NCI-H748 treated with DMSO at 0.1 percent for 48 hours (cell line): ENCODE measurements at regions not wholly inside any gene's neighbourhood (a gene's known extent, or its start where the extent isn't known, plus 50 kb on each side); places are given as distances from the start of the nearest gene placed in this dataset.
A peak's percentile ranks its signal among the peaks of the same experiment; 100 is the strongest.

ENCODE experiments used
- DNase-seq: peaks from one replicate; lab custom pipeline; 2025; lab: John Stamatoyannopoulos, UW

DNA sequence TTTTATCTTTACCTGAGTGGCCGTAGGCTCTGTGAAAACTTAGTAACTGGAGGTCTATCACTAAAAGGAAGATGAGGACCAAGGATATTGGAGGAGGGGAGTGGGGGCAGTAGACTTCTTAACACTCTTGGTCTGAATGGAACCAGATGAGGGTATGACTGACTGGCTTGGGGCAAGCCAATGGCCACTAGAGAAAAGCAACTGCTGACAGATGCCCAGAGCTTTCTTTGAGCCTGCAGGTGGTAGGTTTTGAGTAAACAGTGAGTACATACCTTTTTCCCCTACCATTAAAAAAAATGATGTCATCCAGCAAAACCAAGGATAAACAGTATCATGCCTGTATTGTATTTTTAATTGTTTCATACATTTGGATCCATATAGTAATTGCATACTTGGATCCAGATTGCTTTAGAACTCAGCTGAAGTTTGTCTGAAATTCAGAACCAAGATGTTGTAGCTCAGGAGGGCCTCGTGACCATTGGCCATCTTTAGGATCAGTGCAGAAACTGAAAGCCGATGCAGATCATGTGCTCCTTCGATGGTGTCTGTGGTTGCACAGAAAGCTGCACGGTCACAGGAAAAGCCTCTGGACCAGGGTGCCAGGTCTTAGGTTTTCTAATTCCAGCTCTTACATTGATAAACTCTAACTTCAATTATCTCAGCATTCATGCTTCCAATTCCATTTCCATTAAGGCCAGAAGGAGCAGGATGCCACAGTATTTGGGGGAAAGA lies 131.0 kb downstream of the PDGFRA start:
- DNase-seq: no peak

DNA sequence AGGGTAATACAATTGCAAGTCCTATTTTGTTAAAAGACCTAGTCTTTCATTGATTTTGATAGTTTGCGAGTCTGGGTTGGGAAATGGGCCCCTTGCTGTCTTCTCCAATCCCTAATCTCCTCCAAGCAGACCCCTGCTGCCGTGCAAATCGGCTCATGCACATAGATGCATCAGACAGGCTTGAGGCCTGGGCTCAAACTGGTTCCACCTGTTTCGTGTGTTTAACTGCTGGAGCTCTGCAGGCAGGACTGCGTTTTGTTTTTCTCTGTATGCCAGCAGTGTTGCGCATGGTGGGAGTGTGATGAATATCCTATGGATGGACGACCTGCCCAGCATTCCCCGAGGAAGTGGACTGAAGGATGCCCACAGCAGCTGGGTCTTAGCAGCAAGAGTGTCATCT lies 133.9 kb downstream of the PDGFRA start:
- DNase-seq: no peak

DNA sequence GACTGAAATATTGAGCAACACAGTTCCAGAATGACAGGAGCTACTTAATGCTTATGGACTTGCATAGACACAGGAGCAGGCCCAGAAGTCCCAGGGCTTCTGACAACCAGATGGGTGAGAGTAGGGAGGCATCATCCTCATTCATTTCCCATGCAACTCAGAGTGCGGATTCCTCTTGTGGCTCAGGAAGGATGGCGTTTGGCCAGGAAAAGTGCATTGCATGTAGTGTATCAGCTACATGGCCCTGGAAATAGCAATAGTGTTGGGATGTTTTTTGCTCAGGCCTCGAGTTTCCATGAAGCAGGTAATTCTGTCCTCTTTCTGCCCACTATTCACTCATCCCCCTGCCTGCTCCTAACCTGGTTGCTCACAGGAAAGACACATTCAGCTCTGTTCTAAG lies 136.6 kb downstream of the PDGFRA start:
- DNase-seq: no peak

DNA sequence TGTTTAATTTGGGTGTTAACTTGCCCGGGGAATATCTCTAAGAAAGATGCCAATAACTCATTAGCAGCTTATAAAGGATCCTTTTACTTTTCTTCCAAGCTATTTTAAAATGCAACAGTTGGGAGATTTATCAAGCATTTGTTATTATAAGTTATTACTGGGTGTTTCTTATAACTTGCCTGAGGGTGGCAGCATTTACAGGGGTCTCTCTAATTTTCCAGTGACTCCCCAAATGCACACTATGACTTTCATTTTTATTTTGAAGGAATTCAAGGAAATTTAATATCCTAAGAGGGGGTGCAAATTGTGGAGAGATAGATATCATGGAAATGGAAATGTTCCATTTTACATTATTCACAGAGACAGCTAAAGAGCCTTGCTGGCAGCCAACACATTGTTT lies 138.0 kb downstream of the PDGFRA start:
- no peak for DNase-seq

DNA sequence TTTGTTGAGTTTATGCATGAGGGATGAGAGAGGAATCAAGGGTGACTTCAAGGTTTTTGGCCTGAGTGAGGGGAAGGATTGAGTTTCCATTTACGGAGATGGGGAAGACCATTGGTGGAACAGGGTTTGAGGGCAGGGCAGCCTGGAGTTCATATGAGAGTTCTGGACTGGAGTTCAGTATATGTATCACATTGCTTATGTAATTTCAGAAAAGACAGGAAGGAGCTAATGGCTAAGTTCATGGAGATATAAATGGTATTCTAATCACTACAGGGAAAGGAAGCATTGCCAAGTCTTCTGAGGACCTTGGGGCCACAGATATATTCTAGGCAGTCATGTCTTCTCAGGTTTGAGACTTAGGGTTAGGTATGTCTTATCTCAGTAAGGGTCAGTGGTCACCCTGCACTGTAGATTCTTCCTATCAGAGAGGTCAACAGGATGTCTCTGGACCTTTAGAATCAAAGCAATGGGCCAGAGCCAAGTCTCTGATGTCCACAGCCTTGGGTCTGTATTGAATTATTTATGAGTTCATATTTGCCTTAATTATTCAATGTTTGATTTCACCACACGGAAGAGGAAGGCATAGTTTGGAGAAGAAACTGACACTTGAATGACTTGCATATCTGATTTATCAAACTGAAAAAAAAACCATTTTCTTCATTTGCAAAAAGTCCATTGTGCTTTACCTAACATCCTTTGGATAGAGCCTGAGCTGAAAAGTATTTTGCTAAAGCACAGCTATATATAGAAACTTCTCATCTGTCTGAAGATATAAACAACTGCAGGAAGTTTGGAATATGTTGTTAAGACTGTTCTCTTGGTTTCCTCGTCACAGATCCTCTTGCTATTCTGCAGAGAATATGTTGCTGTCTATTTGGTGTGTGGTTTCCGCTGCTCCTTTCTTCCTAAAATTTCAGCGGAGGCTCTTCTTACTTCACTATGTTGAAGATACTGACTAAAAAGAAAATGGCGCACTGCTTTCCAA lies 139.5 kb downstream of the PDGFRA start:
- DNase-seq: no peak

DNA sequence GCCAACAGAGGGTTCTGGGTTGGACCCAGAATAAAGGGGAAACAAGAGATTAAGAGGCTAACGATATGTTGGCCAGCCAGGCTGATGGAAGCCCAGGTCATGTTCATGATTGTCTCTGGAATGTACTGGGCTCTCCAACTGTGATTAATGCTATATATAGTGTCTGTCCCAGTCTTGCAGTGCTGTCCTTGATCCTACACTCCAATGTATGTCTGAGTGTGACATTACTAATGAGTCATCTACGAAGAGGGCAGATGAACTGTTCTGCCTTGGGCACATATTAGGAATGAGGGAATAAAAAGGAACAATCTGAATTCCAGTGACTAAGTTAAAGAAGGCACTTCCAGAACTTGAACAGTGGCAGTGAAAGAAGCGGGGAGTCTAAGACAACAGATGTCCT lies 142.1 kb downstream of the PDGFRA start:
- DNase-seq: no peak

DNA sequence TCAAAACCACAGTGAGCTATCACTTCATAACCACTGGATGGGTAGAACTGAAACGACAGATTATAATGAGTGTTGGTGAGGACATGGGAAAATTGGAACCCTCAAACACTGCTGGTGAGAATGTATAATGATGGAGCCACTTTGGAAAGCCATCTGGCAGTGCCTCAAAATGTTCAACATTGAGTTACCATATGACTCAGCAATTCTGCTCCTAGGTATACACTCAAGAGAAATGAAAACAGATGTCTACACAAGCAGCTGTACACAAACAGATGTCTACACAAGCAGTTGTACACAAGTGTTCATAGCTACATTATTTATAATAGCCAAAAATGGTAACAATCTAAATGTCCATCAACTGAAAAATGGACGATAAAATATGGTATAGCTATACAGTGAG lies 143.9 kb downstream of the PDGFRA start:
- DNase-seq: no peak

DNA sequence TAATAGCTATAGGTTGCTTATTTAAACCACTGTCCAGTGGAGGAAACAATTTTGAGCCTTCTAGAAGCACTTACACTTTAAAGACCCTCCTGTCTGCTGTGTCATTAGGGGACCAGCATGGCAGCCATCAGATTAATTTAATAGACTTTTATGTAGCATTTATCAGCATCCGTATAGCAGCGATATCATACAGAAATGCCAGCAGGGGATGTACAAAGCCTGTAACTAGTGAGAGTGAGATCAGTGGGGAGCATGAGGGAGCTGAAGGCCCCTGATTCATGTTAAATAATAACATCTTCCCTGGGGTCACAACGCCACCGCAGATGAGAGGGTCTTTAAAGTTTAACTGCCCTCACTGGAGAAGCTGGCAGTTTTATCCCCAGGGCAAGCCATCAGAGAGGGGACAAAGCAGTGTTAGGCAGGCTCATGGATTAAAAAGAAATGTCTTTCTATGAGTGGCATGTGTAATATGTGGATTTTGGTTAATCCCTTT lies 144.7 kb downstream of the PDGFRA start:
- DNase-seq: no peak

DNA sequence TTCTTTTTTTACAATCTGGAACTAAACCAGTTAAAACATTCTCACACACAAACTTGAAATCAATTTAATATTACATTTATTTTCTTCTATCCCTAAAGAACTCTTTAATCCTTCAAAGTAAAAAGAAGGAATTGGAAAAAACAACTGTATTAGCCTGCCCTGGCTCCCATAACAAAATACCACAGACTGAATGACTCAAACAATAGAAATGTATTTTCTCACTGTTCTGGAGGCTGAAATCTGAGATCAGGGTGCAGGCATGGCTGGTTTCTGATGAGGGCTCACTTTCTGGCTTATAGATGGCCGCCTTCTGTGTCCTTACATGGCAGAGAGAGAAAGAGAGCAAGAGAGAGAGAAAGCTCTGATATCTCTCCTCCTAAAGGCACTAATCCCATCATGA lies 149.4 kb downstream of the PDGFRA start:
- DNase-seq: no peak

DNA sequence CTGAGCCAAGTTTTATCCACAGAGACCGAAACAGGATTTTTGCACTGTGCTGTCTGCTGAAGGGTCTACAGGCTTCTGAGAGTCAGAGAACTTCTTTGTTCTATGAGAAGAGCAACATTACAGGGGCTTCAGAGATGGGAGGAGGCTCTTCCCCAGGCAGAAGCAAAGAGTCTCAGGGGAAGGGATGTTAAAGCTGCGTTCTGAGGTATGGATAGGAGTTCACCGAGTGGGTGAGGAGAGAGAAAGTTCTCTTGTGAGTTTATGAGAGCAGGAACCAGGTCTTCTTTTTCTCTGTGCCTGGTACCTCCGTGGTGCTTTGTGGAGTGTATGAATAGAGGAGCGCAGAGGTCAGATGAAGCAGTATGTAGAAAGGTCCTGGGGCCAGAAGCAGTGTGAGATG lies 155.1 kb downstream of the PDGFRA start:
- no peak for DNase-seq

DNA sequence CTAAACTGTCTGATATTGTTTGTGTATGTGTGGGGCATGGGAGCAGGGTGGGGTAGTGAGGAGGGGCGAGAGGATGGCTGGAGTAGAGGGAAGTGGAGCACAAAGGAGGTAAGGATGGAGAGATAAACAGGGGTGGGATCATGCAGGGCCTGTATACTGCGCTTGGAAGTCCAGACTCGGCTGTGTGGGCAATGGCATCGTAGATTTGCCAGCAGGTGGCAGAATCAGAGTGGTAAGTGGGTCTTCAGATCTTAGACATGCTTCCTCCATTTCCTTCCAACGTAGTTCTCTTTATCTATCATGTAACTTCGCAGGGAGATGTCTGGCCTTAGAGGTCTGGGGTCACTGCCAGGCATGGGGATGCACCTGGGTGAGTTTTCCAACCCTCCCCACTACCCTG lies 155.5 kb downstream of the PDGFRA start:
- DNase-seq: peak; percentile 36

DNA sequence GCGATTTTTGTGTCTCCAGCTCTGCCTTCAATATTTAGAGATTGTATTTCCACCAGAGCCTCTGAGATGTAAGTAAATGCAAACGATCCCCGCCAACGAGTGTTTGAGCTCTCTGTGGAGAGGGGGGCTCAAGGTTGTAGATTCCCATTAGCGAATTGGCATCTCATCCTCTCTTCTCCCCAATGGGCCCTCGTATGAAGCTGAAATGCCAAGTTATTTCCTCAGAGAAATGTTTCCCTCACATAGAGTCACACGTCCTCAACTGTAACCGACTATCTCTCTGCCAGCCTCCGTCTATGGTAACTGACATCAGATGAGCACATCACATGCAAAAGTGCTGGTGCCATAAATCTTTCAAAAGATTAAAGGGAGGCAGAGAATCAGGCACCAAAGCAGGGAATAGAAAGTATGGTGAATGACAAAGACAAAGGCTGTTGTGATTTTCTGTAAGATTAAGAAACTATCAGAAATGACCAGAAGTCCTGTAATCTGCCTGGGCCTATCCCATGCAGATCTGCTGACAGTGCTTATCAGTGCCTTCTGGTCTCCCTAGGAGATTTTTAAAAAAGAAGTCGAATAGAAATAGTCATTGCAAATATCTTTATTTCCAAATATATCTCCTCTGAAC lies 157.1 kb downstream of the PDGFRA start:
- no peak for DNase-seq

DNA sequence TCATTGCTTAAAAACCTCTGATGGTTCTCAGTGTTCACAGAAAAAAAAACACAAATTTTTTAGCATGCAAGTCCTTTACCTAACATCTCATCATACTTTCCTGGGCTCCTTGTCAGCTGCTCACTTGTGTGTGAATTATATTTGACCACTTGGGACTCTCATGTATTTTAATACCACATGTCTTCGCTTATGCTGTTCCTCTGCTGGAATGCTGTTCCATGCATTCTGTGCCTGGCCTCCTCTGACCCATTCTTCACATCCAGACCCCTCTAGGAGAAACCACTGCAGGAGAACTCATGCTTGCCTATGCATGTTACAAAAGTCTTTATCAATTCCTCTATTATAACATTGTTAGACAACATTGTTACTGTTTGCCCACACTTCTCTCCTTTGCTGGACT lies 157.6 kb downstream of the PDGFRA start:
- DNase-seq: no peak

DNA sequence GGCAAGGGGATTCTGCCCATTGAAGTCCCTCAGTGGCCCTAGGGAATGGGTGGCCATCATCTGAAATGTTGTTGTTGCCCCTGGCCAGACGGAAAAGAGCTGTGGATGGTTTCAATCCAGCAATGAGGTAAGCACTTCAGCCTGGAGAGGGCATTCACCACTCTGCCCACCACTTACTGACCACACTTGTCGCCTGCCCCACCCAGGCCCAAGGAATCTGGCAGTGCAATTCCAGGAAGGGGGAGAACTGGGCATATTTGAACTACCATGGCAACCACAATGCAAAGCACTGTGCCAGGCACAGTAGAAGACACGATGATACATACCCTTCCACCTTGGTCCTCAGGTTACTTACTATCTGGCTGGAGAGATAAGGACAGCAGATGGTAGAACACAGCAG lies 161.6 kb downstream of the PDGFRA start:
- DNase-seq: no peak

DNA sequence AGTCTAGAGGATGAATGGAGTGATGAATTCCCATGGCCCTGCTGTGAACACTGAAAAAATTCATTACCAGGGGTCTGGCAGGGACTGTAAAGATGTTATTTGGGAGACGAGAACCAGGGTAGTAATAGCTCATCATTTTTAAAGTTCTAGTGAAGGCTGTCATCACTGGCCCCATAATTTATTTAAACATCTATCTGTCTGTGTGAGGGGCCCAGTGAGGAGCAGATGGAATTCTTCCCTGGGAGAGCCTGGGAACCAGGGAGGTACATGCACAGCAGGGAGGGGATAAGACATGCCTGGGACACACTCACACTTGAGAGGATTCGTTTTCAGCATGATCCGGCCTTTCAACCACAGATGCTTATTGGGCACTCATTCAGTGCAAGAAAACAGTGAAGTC lies 162.0 kb downstream of the PDGFRA start:
- DNase-seq: no peak

DNA sequence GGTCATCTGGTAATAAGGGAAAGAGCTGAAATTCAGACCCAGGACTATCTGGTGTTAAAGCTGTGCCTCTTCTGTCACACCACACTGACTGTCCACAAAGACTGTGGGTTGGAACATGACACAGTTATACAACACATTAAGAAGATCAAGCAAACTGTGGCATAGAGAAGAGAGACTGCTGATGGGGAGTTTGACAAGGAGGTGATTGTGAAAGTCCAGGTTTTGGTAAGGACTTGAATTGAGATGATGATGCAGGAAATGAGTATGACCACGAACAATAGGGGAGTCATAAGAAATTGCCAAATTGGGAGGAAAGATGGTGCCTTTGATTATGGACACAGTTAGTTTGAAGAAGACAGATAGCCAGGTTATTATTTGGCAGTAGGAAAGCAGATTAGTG lies 163.4 kb downstream of the PDGFRA start:
- no peak for DNase-seq

DNA sequence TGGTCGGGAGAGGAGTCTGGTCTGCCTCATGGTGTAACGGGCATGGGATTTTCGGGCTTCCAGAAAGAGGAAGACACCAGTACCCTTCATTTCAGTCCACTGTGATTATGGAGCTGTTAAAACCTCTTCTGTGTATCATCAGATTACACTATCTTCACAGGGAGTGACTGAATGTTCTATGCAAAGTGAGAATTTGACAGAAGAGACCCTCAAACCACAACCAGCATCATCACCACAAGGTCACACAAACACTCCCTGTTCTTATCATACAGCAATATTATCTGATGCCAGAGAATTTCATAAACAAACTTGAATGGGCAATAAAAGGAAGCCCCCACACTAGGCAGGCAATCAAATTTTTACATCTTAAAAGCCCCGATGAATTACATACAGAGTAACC lies 164.2 kb downstream of the PDGFRA start:
- DNase-seq: no peak

DNA sequence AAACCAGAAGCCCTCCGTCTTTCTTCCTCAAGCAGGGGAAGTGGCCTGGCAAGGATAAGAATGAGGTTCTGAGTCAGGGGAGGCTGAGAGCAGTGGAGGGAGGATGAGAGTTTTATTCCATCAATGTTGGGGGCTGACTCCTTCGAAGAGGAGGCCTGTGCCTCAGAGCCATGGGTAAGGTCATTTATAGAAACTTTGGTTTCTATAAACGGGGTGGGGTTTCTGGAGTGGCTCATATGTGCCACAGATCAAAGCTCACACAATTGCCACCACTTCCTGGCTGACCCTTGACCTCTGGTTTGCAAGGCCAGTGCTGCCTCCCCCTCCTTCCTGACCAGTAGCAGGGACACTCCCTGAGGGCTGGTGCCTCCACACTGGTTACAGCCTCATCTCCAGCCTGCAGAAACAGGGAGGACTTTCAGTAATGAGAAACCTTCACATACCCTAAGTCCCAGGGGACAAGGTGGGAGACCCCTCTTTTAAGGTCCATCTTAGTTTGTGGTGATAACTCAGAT lies 166.0 kb downstream of the PDGFRA start:
- DNase-seq: no peak

DNA sequence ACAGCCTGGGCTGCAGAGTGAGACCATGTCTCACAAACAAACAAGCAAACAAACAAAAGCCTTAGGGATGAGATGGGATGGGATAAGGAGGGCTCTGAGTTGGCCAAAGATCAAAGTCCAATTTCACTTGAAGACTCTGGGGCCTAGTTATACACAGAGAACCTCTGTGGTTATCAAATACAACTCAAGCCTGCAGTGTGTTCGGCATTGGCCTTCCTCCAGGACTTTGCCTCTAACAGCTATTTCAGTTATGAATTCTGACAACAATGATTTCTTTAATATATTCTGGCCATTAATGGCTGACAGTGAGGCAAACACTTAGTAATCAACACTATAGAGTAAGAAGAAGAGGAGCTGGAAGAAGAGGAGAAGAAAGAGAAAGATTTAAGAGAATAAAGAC lies 171.1 kb downstream of the PDGFRA start:
- DNase-seq: no peak

DNA sequence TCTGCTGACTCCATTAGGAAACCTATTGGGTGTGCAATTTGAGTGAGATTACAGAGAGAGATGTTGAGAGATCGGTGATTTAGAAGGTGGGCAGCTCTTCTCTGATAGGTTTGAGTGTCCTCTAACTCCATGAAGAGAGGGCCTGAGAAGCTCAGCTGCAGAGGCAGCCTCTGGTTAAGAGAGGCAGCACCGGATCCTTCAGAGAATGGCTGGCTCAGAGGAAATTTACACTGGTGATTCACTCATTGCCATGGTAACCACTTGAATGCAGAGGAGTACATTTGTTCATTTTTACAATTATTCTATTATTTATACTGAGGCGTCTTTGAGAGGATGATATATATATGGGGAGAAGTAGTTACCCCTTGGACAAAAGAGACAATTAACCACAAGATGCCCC lies 171.7 kb downstream of the PDGFRA start:
- DNase-seq: no peak

DNA sequence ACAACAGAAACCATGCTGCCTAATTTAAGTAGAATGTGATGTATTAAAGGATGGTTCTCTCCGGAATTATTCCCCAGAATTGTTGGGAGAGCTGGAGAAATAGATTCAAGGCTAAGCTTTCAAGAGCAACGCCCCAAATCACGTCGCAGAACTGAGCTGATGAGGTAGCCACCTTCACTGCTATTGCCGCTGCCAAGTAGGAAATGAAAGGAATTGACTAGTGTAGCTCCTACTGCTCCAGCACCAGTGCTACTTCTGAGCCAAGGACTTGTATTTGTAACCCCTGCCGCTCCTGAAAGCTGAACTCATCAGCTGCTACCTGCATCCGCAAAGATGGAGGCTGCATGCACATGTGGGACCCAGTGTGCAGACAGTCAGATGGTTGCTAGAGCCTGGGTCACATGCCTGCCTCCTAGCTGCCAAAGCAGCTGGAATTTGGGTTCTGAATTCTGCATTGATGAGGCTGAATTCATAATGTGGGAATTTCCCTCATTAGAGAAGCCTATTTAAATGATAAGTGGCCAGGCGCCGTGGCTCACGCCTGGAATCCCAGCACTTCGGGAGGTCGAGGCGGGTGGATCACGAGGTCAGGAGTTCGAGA lies 173.9 kb downstream of the PDGFRA start:
- DNase-seq: no peak
